HEK293T (cell line): ENCODE measurements at regions not wholly inside any gene's neighbourhood (a gene's known extent, or its start where the extent isn't known, plus 50 kb on each side); places are given as distances from the start of the nearest gene placed in this dataset.

ENCODE experiments used
- CTCF ChIA-PET: fragments of 350-600 bp; formaldehyde crosslinking; extraction: SDS; loops from one replicate; lab custom pipeline; 2021; ENCODE audit warnings: antibody characterized with exemption, inconsistent platforms; lab: Yijun Ruan, JAX
- POLR2A ChIA-PET: fragments of 350-600 bp; formaldehyde crosslinking; extraction: SDS; loops from one replicate; lab custom pipeline; 2020; ENCODE audit warnings: antibody characterized with exemption, inconsistent platforms; lab: Yijun Ruan, JAX
- DNase-seq: peaks from one replicate; pipeline ENCODE4 v3.0.0; 2012; ENCODE audit warnings: mixed read lengths; ENCODE audit errors: extremely low spot score
- ARNT ChIP-seq: fragments of 450-650 bp; IDR thresholded peaks from 2 replicates; pipeline ENCODE4 v1.6.1; 2017; ENCODE audit warnings: mild to moderate bottlenecking
- BHLHE40 ChIP-seq: fragments of 450-650 bp; IDR thresholded peaks from 2 replicates; pipeline ENCODE4 v1.6.1; 2016; ENCODE audit warnings: mild to moderate bottlenecking, moderate library complexity, borderline replicate concordance
- CTBP1 ChIP-seq: fragments of 450-650 bp; IDR thresholded peaks from 2 replicates; pipeline ENCODE4 v1.6.1; 2016; ENCODE audit warnings: borderline replicate concordance
- ELF4 ChIP-seq: fragments of 450-650 bp; IDR thresholded peaks from 2 replicates; pipeline ENCODE4 v1.6.1; 2017; ENCODE audit warnings: antibody characterized with exemption
- FOXA1 ChIP-seq: fragments of 450-650 bp; IDR thresholded peaks from 2 replicates; pipeline ENCODE4 v1.6.1; 2016; ENCODE audit warnings: mild to moderate bottlenecking
- FOXK2 ChIP-seq: fragments of 450-650 bp; IDR thresholded peaks from 2 replicates; pipeline ENCODE4 v1.6.1; 2016; ENCODE audit warnings: mild to moderate bottlenecking
- FOXM1 ChIP-seq: fragments of 450-650 bp; IDR thresholded peaks from 2 replicates; pipeline ENCODE4 v1.6.1; 2017; ENCODE audit warnings: mild to moderate bottlenecking, borderline replicate concordance
- HDGF ChIP-seq: fragments of 450-650 bp; IDR thresholded peaks from 2 replicates; pipeline ENCODE4 v1.6.1; 2017; ENCODE audit warnings: antibody characterized with exemption, borderline replicate concordance
- L3MBTL2 ChIP-seq: fragments of 450-650 bp; conservative IDR thresholded peaks from 2 replicates; pipeline ENCODE4 v1.6.1; 2016; ENCODE audit warnings: mild to moderate bottlenecking
- LEF1 ChIP-seq: fragments of 450-650 bp; IDR thresholded peaks from 2 replicates; pipeline ENCODE4 v1.6.1; 2017; ENCODE audit warnings: mild to moderate bottlenecking, borderline replicate concordance
- NFRKB ChIP-seq: fragments of 450-650 bp; IDR thresholded peaks from 2 replicates; pipeline ENCODE4 v1.6.1; 2016; ENCODE audit warnings: mild to moderate bottlenecking, moderate library complexity
- SP1 ChIP-seq: fragments of 450-650 bp; IDR thresholded peaks from 2 replicates; pipeline ENCODE4 v1.6.1; 2017
- SUZ12 ChIP-seq: fragments of 450-650 bp; IDR thresholded peaks from 2 replicates; pipeline ENCODE4 v1.6.1; 2016; ENCODE audit warnings: mild to moderate bottlenecking
- TARDBP ChIP-seq: fragments of 450-650 bp; IDR thresholded peaks from 2 replicates; pipeline ENCODE4 v1.6.1; 2016
- ZNF384 ChIP-seq: fragments of 450-650 bp; IDR thresholded peaks from 2 replicates; pipeline ENCODE4 v1.6.1; 2016
- TF ChIP-seq, protein P1 (sequence below): fragments of 450-650 bp; IDR thresholded peaks from 2 replicates; pipeline ENCODE4 v1.6.1; 2016

DNA sequence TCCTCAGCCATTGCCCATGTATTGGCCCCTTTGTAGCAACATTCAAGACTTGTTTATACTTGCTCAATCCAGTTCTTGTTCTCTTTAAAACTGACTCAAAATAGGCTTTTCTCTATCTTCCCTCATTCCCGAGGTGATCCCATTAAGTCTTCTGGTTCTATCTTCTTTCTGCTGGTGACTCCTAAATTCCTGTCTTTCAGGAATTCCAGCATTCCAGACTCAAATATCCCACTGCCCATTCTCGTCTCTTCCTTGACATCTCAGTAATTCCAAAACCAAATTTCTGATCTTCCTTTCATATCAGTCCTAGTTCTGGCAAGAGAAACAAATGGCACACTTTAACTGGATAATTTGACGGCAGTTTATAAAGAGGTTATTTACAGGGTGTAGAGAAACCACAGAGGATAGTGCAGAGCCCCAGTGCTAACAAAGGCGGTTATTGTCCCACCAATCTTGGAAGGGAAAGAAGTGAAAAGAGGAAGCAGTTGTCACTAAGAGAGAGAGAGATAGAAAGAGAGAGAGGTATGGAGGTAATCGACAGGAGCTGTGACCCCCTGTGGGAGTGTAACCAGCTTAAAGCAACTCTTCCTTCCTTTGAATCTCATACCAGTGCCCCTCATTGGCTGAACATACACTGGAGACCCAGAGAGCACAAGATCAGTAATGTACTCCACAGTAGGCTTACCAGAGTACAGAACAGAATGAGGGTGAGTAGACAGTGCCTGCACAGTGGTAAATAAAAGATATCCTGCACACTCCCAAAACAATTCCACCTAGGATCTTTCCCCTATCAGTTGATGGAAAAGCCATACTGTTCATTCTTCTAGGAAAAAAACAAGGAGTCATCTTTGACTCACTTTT is 177.6 kb upstream of the LMNTD1 start:
- CTCF ChIA-PET: no interaction called here
- POLR2A ChIA-PET: no interaction called here
- TF ChIP-seq SUZ12: no peak
- TF ChIP-seq, protein P1, sequence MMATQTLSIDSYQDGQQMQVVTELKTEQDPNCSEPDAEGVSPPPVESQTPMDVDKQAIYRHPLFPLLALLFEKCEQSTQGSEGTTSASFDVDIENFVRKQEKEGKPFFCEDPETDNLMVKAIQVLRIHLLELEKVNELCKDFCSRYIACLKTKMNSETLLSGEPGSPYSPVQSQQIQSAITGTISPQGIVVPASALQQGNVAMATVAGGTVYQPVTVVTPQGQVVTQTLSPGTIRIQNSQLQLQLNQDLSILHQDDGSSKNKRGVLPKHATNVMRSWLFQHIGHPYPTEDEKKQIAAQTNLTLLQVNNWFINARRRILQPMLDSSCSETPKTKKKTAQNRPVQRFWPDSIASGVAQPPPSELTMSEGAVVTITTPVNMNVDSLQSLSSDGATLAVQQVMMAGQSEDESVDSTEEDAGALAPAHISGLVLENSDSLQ: no peak
- TF ChIP-seq TARDBP: no peak
- no peak for TF ChIP-seq CTBP1
- no peak for TF ChIP-seq ZNF384
- no peak for TF ChIP-seq ARNT
- no peak for TF ChIP-seq ELF4
- TF ChIP-seq L3MBTL2: no peak
- TF ChIP-seq HDGF: no peak
- TF ChIP-seq FOXA1: no peak
- TF ChIP-seq FOXK2: no peak
- no peak for TF ChIP-seq SP1
- DNase-seq: no peak

DNA sequence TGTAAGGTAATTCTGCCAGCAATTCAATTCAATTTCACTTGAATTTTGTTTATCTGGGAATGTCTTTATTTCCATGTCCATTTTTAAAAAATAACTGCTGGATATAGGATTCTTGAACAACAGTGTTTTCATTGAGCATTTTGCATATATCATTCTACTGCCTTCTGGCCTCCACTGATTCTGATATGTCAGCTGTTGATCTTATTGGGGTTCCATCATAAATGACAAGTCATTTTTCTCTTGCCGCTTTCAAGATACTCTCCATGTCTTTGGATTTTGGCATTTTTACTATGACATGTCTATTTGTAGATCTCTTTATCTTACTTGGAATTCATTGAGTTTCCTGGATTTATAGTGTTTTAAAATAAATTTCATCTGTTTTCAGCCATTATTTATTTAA is 180.5 kb upstream of the LMNTD1 start:
- no peak for DNase-seq
- POLR2A ChIA-PET: no interaction called here
- CTCF ChIA-PET: no interaction called here
- no peak for TF ChIP-seq L3MBTL2
- TF ChIP-seq SP1: no peak
- TF ChIP-seq LEF1: no peak
- no peak for TF ChIP-seq ZNF384
- TF ChIP-seq ELF4: no peak
- no peak for TF ChIP-seq BHLHE40
- TF ChIP-seq, protein P1: no peak
- TF ChIP-seq FOXK2: no peak
- no peak for TF ChIP-seq TARDBP
- TF ChIP-seq NFRKB: no peak
- no peak for TF ChIP-seq SUZ12
- TF ChIP-seq FOXA1: no peak
- no peak for TF ChIP-seq ARNT
- no peak for TF ChIP-seq CTBP1
- no peak for TF ChIP-seq HDGF
- no peak for TF ChIP-seq FOXM1

DNA sequence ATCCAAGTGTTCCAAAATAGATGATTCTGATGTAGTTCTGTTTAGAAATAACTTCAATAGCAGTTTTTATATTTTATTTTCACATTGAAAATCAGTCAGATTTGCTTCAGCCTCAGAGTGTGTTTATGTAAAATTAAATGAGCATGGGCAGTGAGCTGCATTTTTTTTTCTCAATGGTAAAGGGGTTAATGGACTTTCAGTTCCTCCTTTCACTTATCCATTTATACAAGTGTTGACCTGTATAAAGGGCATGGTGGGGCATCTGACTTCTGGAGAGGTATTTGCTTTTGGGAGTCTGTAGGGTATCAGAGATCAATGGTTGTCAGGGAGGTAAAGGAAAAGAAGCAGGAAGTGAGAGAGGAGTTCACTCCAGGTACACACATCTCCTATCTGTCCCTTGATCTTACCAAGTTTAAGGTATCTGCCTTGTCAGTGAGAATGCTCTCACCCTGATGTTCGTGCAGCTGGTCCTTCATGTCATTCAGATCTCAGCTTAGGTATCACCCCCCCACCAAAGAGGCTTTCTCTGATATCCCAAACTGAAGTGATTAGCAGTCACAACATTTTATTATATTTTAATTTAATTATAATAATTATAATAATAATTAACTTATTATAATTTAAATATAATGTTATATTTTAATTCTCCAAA is 181.6 kb upstream of the LMNTD1 start:
- ChIA-PET CTCF (interaction anchor here (0.5 kb wide), 1 partner anchor 21 kb away, joined by 3 read pairs; no protein-coding TSS in a partner anchor), POLR2A (no interaction called here)
- no peak for DNase-seq
- TF ChIP-seq, protein P1: no peak
- TF ChIP-seq SP1: no peak
- TF ChIP-seq ELF4: no peak
- no peak for TF ChIP-seq ARNT
- TF ChIP-seq HDGF: no peak
- no peak for TF ChIP-seq LEF1
- no peak for TF ChIP-seq SUZ12
- no peak for TF ChIP-seq L3MBTL2
- no peak for TF ChIP-seq BHLHE40
- TF ChIP-seq NFRKB: no peak
- no peak for TF ChIP-seq TARDBP
- no peak for TF ChIP-seq ZNF384
- TF ChIP-seq FOXM1: no peak
- no peak for TF ChIP-seq FOXK2
- no peak for TF ChIP-seq FOXA1
- TF ChIP-seq CTBP1: no peak

- DNase-seq: no peak
- TF ChIP-seq FOXA1 (no peak), FOXM1 (no peak), FOXK2 (no peak), SP1 (no peak), TARDBP (no peak), HDGF (no peak), LEF1 (no peak), CTBP1 (no peak), ELF4 (no peak), L3MBTL2 (no peak), BHLHE40 (no peak), ZNF384 (no peak)
- TF ChIP-seq, protein P1: no peak
- ChIA-PET CTCF (no interaction called here), POLR2A (no interaction called here)
These were observed 187.5 kb upstream of the LMNTD1 start for GRCh38 chr12:25740617-25741016.

GRCh38 chr12:25741917-25742316 is 188.8 kb upstream of the LMNTD1 start:
- POLR2A ChIA-PET: no interaction called here
- TF ChIP-seq FOXA1: no peak
- no peak for TF ChIP-seq ELF4
- TF ChIP-seq SUZ12: no peak
- no peak for TF ChIP-seq BHLHE40
- no peak for TF ChIP-seq CTBP1
- TF ChIP-seq, protein P1: no peak
- TF ChIP-seq TARDBP: no peak
- no peak for TF ChIP-seq SP1
- no peak for TF ChIP-seq NFRKB
- DNase-seq: no peak
- CTCF ChIA-PET: no interaction called here
